ENCODE measurements at regions not wholly inside any gene's neighbourhood (a gene's known extent, or its start where the extent isn't known, plus 50 kb on each side); places are given as distances from the start of the nearest gene placed in this dataset.

- TF ChIP-seq CTCF (IDR thresholded peaks at IDR 0.05) = no peak
- TF ChIP-seq POLR2AphosphoS5 (IDR thresholded peaks at IDR 0.05) = no peak
- no peak for TF ChIP-seq EP300 (IDR thresholded peaks at IDR 0.05)
- no peak for TF ChIP-seq POLR2A (IDR thresholded peaks at IDR 0.05)
Measured at GRCh38 chr13:21913010-21913409, 242.1 kb downstream of the FGF9 start.
